GM21619 (cell line): ENCODE measurements at regions not wholly inside any gene's neighbourhood (a gene's known extent, or its start where the extent isn't known, plus 50 kb on each side); places are given as distances from the start of the nearest gene placed in this dataset.
A peak's percentile ranks its signal among the peaks of the same experiment; 100 is the strongest.
"Not testable (repeated sequence)": the region's sequence is repeated elsewhere in the genome, so short reads cannot be mapped to it uniquely, and the experiment has no call there.

ENCODE experiments used
- ATAC-seq: cut with Tn5 transposase; IDR thresholded peaks from one replicate; pipeline ENCODE4 v1.9.1; 2021; ENCODE audit not compliant: unreplicated experiment

GRCh38 chr2:216942016-216942415, 82.2 kb upstream of the TNP1 start:
- no peak for ATAC-seq

GRCh38 chr2:216936954-216937357, 77.1 kb upstream of the TNP1 start:
- no peak for ATAC-seq

GRCh38 chr2:216934623-216935022, 74.8 kb upstream of the TNP1 start:
- ATAC-seq: no peak

GRCh38 chr2:216934151-216934550, 74.3 kb upstream of the TNP1 start:
- ATAC-seq: no peak

- no peak for ATAC-seq
Measured at GRCh38 chr2:216932863-216933548, 73.1 kb upstream of the TNP1 start.

- no peak for ATAC-seq
Measured at GRCh38 chr2:216932113-216932862, 72.4 kb upstream of the TNP1 start.

GRCh38 chr2:216930716-216931115, 70.9 kb upstream of the TNP1 start:
- no peak for ATAC-seq

GRCh38 chr2:216929338-216929737, 69.5 kb upstream of the TNP1 start:
- not testable (repeated sequence) for ATAC-seq

GRCh38 chr2:216927163-216927562, 67.3 kb upstream of the TNP1 start:
- ATAC-seq: no peak

- no peak for ATAC-seq
Measured at GRCh38 chr2:216925636-216926366, 65.9 kb upstream of the TNP1 start.

GRCh38 chr2:216925006-216925405, 65.1 kb upstream of the TNP1 start:
- no peak for ATAC-seq

GRCh38 chr2:216923706-216924105, 63.8 kb upstream of the TNP1 start:
- ATAC-seq: no peak

GRCh38 chr2:216922175-216922780, 62.4 kb upstream of the TNP1 start:
- ATAC-seq: peak; percentile 74

GRCh38 chr2:216920937-216921456, 61.1 kb upstream of the TNP1 start:
- no peak for ATAC-seq

GRCh38 chr2:216920143-216920876, 60.4 kb upstream of the TNP1 start:
- ATAC-seq: no peak

GRCh38 chr2:216918088-216918680, 58.3 kb upstream of the TNP1 start:
- no peak for ATAC-seq

- no peak for ATAC-seq
Measured at GRCh38 chr2:216916956-216917650, 57.2 kb upstream of the TNP1 start.

- no peak for ATAC-seq
Measured at GRCh38 chr2:216915557-216916150, 55.8 kb upstream of the TNP1 start.

- no peak for ATAC-seq
Measured at GRCh38 chr2:216914491-216914890, 54.6 kb upstream of the TNP1 start.
